DLD1 (cell line): ENCODE measurements at regions not wholly inside any gene's neighbourhood (a gene's known extent, or its start where the extent isn't known, plus 50 kb on each side); places are given as distances from the start of the nearest gene placed in this dataset.
"Not testable (repeated sequence)": the region's sequence is repeated elsewhere in the genome, so short reads cannot be mapped to it uniquely, and the experiment has no call there.

Source experiments
- in situ Hi-C: cut with HindIII; loops from 2 replicates; pipeline ENCODE4 v1.10.0; 2017; ENCODE audit warnings: low sequenced_read_pairs

DNA sequence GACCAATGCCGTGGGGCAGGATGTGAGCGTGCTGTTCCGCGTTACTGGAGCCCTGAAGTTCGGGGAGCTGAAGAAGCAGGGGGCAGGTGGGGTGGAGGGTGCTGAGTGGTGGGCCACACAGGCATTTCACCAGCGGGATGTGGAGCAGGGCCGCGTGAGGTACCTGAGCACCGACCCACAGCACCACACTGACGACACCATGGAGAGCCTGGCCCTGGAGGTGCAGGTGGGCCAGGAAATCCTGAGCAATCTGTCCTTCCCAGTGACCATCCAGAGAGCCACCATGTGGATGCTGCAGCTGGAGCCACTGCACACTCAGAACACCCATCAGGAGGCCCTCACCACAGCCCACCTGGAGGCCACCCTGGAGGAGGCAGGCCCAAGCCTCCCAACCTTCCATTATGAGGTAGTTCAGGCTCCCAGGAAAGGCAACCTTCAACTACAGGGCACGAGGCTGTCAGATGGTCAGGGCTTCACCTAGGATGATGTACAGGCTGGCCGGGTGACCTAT, 179.6 kb downstream of the TBC1D2B start:
- in situ Hi-C loops: no loop called here

DNA sequence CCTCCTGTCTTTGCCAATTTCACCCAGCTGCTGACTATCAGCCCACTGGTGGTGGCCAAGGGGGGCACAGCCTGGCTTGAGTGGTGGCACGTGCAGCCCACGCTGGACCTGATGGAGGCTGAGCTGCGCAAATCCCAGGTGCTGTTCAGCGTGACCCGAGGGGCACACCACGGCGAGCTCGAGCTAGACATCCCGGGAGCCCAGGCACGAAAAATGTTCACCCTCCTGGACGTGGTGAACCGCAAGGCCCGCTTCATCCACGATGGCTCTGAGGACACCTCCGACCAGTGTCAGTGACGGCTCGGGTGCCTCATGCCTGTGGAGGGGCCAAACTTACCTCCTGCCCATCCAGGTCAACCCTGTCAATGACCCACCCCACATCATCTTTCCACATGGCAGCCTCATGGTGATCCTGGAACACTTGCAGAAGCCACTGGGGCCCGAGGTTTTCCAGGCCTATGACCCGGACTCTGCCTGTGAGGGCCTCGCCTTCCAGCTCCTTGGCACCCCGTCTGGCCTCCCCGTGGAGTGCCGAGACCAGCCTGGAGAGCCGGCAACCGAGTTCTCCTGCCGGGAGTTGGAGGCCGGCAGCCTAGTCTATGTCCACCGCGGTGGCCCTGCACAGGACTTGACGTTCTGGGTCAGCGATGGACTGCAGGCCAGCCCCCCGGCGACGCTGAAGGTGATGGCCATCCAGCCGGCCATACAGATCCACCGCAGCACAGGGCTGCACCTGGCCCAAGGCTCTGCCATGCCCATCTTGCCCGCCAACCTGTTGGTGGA, 180.2 kb downstream of the TBC1D2B start:
- in situ Hi-C loops: not testable (repeated sequence)

DNA sequence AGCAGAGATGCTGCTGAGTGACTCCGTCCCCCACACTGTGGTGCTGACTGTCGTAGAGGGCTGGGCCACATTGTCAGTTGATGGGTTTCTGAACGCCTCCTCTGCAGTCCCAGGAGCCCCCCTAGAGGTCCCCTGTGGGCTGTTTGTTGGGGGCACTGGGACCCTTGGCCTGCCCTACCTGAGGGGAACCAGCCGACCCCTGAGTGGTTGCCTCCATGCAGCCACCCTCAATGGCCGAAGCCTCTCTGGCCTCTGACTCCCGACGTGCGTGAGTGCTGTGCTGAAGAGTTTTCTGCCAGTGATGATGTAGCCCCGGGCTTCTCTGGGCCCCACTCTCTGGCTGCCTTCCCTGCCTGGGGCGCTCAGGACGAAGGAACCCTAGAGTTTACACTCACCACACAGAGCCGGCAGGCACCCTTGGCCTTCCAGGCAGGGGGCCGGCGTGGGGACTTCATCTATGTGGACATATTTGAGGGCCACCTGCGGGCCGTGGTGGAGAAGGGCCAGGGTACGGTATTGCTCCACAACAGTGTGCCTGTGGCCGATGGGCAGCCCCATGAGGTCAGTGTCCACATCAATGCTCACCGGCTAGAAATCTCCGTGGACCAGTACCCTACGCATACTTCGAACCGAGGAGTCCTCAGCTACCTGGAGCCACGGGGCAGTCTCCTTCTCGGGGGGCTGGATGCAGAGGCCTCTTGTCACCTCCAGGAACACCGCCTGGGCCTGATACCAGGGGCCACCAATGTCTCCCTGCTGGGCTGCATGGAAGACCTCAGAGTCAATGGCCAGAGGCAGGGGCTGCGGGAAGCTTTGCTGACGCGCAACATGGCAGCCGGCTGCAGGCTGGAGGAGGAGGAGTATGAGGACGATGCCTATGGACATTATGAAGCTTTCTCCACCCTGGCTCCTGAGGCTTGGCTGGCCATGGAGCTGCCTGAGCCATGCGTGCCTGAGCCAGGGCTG, 181.1 kb downstream of the TBC1D2B start:
- in situ Hi-C loops: not testable (repeated sequence)

DNA sequence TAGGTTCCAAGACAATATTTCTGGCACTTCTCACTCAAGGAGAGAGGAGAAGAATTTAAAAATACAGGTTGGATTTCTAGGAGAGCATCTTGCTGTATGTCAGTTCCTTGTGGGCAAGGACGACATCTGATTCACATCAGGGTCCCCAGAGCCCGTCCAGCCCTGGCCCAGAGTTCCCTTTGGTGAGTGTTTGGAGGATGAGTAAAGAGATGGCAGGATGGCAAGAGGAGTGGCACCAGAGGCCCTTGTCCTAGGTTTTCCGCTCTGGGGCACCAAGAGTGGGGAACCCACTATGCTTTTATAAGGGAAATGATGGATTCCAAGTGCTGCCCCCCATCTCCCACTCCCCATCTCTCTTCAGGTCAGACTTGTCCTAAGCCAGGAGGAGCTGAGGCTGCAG, 181.8 kb downstream of the TBC1D2B start:
- in situ Hi-C loops: no loop called here

DNA sequence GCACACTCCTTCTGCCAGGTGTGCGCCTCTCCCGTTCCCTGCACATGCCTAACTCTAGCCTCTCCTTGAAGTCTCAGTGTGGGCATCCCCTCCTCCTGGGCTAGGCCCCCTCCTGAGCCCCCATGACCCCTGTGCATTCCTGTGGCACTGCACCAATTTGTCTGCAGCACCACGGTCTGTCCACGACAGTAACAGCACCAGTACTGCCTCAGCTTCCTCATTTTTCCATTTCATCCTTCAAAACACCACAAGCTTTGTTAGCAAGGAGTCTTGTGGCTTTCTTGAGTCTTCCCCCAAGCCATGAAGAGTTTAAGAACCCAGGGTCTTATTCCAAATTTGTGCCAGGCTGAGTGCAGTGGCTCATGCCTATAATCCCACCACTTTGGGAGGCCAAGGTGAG, 182.4 kb downstream of the TBC1D2B start:
- in situ Hi-C loops: not testable (repeated sequence)

DNA sequence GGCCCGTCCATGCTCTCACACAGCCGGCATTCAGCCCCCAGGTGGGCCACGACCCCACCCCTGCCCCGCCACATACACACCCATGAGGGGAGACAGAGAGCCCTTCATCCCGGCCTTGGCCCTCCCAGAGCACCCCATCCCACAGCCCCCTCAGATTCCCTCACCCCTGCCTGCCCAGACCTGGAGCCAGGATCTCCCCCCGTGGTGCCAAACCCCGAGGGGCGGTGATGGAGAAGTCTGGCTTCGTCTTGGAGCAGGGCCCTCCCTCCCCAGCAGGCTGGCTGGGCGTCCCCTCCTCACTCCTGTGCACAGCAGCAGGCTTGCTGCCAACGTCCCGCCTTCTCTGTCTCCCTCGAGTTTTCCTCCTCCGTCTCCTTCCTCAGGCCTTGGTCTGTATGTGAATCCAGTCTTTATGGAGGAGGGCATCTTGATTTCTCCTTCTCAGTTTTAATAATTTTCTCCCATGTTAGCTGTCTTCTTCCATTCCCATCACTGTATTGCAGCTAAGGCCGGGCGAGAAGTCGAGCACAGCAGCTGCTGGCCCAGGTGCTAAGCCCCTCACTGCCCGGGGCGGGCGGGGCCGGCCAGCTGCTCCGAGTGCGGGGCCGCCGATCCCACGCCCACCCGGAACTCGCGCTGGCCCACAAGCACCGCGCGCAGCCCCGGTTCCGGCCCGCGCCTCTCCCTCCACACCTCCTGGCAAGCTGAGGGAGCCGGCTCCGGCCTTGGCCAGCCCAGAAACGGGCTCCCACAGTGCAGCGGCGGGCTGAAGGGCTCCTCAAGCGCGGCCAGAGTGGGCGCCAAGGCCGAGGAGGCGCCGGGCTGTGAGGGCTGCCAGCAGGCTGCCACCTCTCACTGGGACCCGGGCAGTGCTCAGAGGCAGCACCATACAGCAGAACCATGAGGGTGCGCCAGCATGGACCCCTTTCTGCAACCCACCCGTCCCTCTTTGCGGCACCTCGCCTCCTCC, 183.6 kb downstream of the TBC1D2B start:
- in situ Hi-C loops: not testable (repeated sequence)

DNA sequence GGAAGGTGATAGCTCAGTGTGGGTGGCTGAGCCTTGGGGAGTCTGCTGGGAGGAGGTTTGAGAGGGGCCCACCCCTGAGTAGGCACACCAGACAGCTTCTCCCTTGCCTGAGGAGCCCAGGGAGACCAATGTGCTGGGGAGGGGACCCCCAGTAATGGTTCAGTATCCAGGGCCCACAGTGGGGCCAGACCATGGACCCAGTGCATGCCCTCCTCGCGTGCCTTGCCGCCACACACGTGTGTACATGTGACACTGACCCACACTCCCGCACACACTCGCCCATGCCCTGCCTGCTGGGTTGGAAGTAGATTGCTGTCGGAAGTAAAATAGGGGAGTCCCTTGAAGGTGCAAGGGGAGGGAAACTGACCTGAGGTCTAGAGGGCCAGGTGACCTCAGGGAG, 184.3 kb downstream of the TBC1D2B start:
- in situ Hi-C loops: not testable (repeated sequence)

DNA sequence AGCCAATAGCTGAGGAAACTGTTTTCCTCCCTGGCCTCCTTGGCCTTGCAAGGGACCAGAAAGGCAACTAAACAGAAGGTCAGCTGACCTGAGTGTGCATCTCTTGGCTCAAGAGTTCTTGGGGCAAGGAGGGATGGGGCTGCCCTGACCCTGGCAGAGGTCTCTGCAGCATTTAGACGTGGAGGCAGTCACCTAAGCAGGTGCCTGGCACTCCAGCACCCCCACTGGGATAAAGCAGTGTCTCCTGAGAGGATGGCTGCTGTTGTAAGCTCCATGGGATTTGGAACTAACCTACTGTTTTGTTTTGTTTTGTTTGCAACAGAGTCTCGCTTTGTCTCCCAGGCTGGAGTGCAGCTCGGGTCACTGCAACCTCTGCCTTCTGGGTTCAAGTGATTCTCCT, 185.2 kb downstream of the TBC1D2B start:
- in situ Hi-C loops: no loop called here

DNA sequence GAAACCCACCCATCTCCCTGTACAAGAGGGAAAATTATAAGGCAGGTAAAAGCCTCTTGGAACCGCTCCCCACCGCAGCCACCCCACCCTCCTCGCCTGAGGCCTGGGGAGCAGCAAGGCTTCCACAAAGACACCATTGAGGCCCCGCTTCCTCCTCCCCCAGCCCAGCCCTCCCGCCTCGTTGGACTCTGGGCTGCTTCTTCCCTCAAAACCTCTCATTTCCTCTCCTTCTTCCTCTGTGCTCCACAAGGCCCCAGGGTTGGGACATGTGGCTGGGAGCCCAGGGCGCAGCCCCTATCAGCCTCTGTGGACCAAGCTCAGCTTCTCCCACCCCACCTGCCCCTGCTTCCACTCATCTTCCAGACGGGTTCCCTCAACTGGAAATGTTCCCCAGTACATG, 185.6 kb downstream of the TBC1D2B start:
- in situ Hi-C loops: not testable (repeated sequence)

DNA sequence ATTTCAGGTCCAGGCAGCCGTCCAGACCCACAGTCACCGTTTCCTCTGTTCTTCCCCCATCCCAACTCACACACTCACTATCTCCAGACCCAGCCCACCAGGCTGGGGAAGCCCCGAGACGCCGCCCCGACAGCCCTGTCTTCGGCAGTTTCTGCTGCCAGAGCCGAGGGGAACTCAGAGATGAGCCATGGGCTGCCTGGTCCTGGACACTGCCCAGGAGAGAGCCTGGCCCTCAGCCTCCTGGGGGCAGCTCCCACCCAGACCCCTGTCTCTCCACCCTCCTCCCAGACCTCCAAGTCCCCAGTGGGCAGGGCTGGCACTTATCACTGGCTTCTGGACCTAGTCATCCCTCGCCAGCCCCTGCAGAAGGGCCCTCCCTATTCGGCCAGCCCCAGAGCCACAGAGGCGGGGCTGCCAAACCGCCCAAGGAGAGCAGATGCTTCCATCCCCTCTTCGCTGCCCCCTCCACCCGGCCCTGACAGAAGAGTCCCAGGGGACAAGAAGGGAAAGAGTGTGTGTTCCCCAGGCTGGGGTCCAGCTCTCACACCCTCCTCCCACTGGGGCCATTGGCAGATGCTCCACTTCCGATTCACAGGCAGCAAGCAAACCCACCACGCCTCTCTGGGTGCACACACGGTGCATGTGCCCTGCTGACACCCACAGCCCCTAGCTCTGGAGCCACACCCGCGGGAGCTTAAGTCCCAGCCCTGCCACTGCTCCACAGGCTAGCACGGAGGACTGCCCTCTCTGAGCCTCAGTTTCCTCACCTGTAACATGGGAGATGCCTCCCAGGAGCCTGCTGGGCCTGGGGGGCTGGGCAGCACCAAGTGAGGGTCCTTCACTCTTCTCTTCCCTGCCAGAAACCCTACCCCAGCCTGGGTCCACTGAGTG, 186.4 kb downstream of the TBC1D2B start:
- in situ Hi-C loops: not testable (repeated sequence)

DNA sequence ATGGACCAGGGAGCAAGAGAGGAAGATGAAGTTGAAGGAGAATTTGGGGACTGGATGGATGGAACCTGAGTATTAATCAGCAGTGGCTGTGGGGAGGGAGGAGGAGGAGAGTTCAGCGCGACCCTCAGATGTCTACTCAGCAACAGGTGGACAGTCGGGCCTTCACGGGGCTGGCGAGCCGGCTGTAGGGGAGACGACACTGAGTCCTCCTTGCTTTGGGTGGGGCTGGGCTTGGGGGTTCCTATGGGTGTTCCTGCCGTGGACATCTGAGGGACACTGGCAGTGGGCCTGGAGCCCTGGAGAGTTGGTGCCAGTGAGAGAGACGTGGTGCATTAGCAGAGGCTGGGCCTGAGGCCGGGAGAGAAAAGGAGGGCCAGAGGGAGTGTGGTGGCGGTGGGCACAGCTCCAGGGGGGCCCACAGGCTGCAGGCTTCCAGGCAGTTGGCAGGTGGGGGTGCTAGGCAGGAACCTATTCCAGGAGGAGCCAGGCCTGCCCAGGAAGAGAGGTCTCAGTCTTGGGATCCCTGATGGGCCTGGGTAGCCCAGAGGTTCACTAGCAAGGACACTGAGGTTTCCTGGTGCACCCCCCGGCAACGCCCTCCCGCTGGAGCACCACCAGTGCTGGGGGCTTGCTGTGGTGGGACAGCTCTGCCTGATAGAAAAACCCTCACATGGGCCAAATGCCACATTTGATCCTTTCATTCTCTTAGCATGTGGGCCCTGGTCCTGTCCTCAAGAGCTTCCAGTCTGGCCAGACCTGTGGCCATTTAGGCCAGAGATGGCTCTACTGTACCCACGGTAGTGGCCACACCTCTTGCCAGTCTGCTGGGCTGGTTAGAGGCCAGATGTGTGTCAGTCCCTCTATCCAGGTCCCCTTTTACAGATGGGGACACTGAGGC, 187.4 kb downstream of the TBC1D2B start:
- in situ Hi-C loops: not testable (repeated sequence)

DNA sequence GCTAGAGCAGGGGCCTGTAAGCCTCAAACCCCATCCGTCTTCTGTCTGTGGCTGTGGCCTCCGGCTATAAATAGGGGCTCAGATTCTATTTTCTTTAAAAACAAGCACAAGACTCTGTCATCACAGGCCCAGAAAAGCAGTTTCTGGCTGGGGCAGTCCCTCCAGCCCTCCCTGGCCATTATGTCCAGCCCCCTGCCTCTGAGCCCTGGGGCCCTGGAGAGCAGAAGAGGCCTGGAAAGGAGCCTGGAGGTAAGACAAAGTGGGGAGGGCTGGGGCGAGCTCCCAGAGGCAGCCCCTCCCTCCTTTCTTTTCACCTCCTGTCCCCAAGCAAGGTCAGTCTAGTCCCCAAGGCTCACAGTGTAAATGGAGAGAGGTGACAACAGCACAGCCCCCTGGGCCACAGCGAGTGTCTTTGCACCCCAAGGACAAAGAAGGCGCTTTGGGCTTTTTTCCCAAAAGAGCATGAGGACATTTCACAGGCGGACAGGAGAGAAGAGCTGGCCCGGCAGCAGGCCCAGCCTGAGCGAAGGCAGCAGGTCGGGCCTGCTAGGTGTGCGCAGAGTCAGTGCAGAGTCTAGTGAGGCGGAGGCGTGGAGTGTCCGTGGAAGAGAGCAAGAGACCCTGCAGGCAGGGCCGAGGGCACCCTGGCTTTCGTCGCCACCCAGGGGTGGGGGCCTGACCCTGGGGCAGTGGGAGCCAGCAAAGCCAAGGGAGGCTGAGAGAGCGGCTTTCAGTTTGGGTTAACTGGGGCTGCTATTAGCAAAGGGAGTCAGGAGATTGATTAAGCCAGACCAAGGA, 188.3 kb downstream of the TBC1D2B start:
- in situ Hi-C loops: no loop called here

DNA sequence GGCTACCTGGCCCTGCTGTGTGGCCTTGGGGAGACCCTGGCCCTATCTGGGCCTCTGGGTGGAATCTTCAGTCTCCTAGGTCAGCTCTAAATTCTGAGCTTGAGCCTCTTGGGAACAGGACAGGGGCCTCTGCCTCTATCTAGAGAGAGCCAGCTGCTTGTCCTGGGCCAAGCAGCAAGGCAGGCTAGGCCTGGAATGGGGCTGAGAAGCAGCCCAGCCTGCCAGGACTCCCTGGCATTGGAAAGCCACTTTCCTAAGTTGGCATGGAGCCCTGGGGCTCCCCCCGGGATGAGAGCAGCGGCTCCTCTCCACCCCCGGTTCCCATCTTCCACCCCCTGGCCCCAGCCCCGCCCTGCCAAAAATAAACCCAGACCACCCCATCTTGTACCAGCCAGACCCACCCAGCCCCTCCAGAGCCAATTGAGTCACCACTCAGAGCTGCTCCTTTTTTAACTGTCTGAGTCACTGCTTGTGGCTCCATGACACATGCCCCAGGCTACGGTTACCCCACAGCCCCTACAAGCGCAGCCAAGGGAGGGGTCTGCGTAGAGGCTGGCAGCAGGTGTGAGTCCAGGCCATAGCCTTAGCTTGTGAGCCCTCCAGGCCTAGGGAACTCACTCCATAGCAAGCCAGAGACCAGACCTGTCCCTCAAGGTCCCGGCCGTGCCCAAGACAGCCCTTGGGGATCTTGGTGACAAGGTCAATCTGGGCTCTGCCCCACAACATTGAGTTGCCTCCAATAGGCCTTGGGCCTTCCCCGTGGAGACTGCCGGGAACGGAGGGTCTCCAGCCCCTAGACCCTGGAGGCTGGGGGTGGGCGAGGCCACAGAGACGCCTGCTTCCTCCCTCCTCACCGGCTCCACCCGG, 189.7 kb downstream of the TBC1D2B start:
- in situ Hi-C loops: not testable (repeated sequence)

DNA sequence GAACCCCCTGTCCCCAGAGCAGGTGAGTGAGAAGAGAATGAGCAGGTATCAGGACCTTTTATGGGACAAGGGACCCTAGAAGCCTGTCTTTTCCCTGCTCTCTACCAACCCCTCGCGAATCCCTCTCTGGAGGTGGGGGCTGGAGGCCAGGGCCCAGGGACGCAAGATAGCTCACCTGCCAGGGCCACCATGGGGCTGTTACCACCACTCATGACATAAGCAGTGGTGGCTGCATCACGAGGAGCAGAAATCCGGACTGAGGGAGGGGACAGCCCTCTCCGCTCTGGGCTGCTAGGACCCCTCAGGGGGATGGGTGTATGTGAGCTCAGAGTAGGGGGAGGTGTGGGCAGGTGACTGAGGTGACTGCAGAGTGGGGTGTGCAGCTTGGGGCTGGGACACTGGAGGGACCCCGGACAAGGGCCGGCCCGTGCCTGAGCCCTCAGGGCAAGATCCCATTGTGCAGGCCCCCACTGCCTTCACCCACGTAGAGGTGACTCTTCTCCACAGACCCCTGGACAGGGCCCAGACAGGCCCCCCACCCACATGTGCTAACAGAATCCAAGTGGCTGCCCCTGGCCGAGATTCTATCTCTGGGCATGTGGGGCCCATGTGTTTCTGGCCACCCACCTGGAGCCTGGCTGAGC, 190.6 kb downstream of the TBC1D2B start:
- in situ Hi-C loops: no loop called here

DNA sequence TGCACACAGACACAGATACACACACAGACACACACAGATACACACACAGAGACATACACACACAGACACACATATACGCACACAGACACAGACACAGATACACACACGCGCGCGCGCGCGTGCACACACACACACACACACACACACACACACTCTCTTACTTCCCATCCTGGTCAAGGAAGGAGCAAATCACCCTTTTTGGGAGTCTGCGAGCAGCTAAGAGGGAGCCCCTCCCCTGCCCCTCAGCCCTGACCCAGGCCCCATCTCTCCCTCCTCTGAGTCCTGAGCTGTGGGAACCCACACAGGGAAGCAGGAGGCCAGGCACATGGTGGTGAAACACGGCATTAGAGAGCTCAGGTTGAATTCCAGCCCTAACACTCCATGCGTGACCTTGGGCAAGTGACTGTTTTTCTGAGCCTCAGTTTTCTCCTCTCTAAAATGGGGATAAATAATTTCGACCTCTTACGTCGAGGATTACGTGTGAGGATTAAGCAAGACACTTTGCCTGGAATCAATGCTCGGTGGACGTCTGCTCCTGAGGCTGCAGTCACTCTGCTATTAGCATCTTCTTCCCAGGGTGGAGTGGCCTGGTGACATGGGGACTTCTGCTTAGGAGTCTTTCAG, 191.5 kb downstream of the TBC1D2B start:
- in situ Hi-C loops: not testable (repeated sequence)

DNA sequence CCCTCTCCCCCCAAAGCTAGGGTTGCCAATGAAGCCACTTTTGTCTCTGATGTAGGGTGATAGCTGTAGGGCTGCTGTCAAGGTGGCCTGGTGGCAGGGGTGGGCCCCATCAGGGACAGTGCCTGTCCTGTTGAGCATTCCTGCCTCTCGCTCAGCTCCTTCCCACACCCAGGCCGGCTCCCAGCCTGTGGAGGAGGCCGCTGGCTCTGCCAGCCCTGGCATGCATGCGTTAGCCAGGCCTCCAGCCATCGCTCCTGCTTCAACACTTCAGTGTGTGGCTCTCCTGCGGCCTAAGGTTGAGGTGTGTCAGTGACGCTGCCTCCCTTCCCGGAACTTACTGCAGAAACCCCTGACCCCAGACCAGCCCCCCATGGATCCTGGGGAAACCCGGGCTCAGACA, 194.5 kb downstream of the TBC1D2B start:
- in situ Hi-C loops: not testable (repeated sequence)
